Bone marrow (tissue), 2 donors: ENCODE measurements at regions not wholly inside any gene's neighbourhood (a gene's known extent, or its start where the extent isn't known, plus 50 kb on each side); places are given as distances from the start of the nearest gene placed in this dataset.

Source experiments
- DNase-seq, 2 donors: peaks; one replicate each; lab custom pipeline; 2025; lab: John Stamatoyannopoulos, UW

DNA sequence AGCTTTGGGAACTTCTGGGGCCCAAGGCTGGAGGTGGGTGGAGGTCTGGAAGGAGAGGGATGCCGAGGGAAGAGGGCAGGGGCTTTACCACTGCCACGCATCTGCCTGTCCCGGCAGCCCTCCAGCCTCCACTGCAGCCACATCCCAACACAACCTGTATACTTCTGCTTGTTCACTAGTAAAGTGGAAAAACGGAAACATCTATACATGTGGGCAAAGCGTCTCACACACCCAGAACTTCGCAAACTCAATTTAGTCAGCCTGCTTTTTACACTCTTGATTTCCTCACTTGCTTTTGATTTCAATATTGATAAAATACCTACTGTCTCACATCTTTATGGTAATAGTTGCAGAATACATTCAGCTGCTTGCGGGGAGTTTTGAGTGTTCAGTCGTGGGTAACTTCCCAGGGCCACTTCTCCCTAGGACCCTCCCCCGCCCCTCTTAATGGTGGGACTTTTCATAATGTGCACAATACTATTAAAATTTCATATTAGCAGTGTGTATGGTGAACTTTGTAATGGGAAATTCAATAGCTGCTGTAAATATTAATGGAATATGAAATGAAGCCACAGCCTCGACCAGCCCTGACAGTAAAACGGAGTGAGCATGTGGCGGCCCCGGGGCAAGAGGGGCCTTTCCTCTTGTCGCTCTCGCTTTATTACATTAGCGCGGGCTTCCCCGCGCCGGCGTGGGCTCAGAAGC is 85.2 kb downstream of the NR2F2 start:
- DNase-seq = no peak

DNA sequence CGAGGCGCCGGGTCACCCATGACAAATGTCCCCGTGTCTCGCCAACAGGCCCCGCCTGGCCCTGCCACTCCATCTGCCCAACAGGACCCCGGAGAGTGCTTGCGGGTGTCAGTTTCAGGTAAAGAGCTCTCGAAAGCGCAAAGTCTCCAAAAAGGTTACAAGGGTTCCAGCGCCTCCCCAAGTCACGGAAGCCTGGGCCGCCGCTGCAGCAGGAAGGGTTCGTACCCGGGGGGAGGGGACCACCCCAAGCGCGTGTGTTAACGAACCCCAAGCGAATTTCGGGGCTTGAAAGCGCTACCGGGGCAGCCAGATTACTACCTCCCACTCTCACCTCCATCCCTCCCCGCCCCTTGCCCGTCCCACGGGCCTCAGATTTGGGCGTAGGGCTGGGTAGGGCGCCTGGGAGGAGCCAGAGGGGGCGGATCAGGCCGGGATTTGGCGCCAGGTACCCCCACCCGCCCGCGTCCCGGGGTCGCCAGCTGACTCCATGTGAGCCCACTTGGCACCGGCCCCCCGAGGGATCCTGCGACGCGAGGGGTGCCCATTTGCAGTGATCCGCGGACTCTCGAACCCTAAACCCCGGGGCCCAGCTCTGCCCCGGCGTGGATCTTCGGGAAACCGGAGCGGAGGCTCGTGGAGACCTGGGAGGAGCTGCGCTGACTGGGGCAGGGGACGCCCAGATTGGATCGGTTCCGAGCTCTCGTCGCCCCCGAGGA is 85.9 kb downstream of the NR2F2 start:
- no peak for DNase-seq

DNA sequence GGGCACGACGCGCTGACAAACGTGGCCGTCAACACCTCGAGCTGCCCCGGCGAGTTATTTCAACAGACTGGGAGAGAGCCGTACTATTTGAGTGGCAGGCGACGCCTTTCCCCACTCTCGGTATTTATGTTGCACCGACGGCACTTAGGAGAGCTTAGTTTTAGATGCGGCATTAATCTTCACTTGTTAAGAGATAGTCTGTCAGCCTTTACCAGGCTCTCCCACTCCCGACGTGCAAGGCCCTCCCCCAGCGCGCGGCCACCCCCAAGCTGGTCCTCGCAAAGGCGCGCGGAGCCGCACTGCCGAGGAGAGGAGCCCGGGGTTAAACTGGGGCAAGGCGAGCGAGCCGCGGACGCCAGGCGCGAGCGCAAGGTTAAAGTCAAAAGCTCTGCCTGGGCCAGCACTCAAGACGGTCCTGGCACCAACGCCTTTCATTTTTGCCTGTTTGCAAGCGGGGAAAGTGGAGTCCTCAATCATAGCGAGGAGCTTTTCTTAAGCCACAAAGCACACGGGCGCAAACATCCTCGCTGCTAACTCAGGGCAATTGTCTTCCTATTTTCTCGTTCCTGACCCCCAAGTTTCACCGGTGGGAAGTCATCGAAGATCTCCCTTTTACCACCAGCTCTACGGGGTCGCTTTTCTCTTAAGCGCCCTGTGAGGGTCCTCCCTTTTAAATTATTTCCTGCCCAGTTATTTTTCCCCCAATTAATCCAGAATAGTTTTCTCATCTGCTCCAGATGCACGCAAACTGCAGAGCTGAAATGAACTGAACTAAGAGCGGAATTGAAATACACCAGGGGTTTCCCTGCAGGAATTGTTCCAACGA is 86.6 kb downstream of the NR2F2 start:
- no peak for DNase-seq

DNA sequence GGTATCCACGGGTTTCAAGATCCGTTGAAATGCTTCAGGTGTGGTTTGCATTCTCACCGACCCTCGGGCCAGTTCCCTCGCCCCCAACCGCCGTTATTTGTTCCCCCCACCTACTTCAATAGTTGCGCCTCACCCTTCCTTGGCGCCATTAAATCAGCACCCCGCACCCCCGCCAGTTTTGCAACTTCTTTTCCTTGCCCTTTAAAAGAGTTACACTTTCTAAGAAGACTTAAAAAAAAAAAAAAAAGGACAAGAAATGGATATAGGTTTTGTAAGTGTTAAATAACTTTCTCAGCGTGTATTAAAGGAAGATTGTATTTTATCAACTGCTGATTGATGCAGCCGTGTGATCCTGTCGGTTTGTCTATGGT is 87.2 kb downstream of the NR2F2 start:
- no peak for DNase-seq

DNA sequence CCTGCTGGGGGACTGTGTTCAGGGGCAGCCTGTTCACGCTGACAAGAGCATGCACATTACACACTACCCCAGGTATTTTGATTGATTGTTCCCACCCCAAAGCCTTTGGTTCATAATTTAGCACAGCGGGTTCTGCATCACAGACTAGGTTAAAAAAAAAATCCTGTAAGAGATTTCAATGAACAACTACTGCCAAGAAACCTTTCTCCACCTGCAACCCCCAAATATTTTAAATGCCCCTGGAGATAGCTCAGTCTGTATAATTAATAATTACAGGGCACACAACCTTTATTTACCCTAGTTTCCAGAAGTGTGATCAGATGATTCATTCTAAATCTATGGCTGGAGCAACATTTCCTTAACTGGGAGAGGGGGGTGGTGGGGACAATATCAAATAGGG is 87.6 kb downstream of the NR2F2 start:
- DNase-seq = no peak

DNA sequence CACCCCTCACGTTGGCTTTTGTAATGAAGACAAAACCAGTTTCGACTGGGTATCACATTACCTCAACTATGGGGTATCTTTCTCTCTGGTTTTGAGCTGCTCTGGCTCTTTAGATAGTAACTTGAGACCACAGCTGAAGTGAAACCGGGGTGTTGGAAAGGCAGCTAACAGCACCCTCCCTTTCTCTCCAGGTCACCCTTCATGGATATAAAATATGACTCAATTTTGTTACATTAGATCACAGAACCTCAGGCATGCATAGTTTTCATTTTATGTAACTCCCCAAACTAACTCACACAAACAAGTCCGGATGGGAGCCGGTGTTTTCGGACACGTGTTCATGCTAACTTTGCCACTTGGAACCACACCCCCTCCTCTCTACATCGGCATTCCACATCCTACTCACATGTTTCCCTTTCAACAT is 90.7 kb downstream of the NR2F2 start:
- DNase-seq = no peak

DNA sequence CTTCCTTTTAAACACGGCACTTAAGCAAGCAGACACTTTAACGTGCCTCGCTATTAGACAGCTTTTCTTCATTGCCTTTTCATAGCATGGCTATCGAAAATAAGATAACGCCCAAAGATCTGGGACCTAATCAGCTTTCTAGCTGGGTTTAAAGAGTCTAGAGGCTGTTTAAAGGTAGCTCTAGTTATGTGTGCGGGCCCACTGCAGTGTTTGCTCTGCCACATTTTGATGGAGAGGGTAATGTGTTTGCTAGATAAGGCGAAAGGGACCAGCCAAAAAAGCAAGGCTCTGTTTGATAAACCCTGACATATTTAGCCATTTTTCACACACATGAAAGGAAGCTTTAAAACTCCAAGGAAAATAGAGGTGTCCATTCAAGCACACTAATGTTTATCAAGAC is 91.6 kb downstream of the NR2F2 start:
- no peak for DNase-seq

DNA sequence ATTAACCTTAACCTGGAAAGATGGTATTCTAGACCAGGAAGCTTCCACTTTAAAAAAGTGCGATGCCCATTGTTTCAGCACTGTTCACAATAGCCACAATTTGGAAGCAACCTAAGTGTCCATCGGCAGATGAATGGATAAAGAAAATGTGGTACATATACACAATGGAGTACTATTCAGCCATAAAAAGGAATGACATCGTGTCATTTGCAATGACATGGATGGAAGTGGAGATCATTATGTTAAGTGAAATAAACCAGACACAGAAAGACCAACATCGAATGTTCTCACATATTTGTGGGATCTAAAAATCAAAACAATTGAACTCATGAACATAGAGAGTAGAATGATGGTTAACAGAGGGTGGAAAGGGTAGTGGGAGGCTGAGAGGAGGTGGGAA is 94.2 kb downstream of the NR2F2 start:
- DNase-seq = no peak

DNA sequence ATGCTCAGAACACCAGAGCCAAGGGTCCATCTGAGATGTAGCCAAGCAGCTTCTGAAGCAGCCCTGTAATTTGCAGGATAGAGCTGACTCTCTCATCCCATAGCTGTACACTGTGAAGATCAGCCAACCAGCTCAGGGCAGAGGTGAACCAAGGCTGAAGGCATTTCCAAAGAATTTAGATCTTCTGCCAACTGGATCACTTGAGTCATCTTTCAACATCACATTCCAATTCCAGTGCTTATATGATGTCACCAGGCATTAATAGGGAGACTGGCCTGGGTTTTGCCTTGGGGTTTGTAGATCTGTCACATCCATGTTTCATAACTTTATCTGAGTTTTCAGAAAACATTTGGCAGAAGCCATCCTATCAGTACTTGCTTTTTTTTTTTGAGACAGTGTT is 98.2 kb downstream of the NR2F2 start:
- DNase-seq = no peak

DNA sequence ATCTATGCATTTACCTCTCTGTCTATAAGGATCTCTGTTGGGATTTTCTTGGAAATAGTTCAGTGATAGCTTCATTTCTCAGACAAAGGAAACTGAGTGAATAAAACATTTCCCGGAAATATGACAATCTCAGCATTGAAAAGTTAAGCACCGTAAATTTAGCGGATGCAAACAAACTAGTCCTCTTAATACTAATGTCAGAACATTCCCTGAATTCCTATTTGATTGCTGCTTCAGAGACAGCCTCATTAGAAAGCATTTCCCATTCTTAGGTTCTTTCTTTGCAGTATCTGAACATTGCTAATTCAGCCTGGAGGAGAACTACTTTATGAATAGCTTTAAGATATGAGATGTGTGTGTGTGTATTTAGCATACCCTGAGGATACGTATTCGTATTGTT is 101.3 kb downstream of the NR2F2 start:
- no peak for DNase-seq

DNA sequence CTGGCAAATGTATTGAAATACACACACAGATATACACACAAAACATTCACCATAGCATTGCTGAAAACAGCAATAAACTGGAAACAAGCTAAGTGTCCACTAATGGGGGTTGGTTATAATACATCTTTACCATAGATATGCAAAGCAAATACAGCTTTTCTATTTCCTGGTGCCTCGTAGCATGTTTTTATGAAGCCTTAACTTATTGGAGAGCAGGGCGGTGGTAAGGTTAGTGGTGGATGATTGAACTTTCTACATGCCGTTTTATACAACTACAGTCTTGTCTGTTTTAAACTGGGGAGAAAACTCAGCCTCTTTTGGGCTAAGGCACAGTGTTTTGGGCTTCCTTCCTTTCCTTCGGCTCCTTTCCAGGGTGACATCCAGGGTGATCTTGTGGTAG is 104.5 kb downstream of the NR2F2 start:
- DNase-seq = no peak

DNA sequence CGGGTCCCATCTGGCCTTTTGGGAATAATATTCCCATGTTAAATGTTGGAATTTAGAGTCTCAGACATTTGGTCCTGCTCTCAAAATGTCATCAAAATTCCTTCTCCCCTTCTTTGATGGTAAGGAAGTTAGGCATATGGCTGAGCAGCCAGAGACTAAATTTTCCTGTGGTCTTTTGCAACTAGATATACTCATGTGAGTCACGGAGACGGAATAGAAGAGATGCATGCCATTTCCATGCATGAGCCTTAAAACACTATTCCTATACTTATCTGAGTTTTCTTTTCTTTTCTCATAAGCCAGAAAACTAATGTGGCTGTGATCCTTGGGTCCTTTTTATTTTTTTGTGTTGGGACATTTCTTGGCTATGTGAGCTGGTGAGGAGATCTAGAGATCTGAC is 105.3 kb downstream of the NR2F2 start:
- no peak for DNase-seq

DNA sequence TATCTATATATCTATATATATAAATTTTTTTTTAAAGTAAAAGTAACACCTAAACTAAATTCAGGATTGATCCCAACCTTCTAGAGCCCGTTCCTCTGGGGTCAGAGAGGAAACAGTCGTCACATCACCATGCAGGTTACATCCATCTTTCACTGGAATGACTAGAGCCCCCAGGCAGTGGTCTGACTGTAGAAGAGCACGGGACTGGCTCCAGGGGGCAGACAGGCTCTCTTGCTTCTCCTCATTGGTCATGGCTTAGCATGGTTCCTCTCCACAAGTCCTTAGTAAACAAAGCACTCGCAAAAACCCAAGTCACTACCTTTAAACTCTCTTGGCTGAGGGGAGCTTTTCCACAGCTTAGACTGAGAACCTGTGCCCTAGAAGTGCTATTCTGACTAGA is 110.5 kb downstream of the NR2F2 start:
- DNase-seq = no peak

DNA sequence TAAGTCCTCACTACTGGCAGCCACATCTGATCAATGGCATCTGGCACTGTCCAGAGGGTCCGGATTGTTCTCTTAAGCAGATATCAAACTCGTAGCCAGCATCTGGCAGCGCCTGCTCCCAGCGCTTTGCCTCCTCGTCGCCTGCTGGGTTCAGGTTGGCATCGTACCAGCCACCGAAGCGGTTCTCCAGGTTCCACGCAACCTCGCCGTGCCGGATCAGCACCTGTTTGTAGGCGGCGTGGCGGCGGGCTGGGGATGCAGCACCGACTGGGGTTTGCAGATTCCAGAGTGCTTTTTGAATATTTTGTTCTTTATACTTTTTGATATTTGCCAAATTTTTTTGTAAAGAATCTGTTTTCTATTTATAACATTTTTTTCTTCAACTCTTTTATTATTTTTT is 111.6 kb downstream of the NR2F2 start:
- DNase-seq = no peak

DNA sequence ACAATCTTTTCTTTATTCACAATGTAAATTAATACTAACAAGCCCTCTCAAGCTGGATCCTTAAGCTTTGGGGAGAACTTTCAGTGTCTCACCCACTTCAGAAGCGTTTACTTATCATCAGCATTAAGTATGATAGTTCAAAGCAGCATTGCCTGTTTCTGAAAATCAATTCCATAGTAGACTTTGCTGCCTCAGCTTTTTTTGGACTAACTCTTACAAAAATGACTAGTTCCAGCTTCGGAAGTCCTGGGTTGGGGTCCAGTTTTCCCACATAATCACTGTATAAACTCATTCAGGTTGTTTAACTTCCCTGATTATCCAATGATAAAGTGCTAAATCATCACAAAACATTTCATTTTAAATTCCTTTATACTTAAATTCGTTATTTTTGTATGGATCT is 114.4 kb downstream of the NR2F2 start:
- no peak for DNase-seq

DNA sequence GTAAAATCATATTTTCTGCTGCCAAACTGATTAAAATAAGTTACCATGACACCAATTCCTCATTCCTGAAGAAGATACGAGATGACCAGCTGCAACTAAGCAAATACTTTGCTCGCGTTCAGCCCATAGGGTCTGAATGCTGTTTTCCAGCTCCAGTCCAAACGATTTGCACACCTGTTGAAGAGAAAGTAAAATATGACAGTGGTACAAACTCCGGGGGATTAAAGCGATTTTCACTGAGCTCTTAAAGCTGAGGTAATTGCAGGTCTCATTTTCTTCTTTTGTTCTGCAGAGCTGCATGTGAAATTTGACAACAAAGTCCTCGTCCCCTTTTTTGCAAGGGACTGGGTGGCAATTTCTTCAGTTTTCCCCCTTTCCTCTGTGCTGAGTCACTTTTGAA is 118.4 kb downstream of the NR2F2 start:
- DNase-seq = no peak

DNA sequence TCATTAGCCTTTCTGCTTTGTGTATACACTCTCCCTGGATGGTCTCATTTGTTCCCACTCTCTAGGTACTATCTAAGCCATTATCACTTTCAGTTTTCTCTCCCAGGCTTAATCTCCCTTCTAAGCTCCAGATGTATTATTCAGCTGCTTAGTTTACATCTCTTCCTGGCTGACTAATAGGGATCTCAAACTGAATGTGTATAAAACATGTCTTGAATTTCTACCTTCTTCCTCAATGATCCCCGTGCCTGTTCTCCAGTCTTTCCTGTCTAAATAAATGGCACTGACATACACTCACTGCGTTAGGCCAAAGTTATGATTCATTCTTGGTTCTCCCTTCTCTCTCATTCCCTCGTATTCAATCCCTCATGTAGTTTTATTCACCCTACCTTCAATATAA is 127.3 kb downstream of the NR2F2 start:
- DNase-seq = no peak

DNA sequence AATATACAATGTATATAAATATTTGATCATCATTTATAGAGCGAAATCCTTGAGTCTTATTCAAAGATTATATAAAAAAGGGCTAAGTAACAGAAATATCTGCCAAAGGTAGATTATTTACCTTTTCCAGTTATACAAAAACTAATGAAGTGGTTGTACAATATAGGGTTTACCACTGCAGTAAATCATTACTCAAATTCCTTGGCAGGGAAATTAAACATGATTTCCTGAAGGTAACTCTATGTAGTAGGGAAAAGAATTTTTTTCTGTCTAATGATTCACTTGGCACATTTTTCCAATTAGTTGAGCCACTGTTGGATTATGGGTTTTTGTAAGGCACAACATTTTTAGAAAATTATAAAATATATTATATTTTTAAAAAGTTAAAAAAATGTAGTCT is 129.6 kb downstream of the NR2F2 start:
- DNase-seq = no peak

DNA sequence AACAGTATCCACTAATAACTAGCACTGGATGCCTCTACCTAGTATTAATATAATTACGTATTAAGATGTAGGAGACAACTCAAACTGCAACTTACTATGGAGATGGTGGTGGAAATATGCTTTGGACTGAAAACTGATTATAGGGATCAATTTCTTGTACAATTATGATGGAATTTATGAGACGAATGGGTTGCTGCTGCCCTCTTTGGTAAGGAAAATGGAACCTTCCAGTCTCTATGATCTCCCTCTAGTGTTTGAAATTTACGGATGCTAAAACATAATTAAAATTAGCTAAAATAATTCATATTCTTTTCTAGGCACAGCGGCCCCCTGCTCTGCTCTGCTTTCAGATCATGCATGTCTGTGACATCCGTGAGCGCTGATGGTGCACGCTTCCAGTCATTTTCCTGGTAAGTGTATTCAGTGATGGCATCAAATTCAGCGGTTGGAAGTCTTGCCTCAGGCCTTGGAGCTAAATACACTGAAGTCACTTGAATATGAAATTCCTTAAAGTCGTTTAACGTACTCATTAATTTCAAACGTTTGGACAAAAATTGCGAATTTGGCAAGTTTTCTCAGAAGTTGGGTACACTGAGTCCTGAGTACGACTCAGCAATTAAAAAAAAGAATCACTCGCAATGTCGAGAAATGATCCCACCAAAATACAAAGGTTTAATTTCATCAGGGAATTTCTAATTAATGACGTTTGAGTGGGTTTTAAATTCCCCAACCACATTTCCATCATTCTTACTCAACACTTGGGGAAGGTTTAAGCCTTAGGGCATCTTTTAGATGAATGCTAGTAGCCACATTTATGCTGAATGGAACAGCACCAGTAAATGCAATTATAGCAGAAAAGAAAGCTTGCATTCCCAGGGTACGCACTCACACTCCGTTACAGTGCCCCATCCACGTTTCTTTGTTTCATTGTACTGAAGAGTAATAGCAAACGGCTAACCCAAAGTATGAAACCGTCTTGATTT is 132.6 kb downstream of the NR2F2 start:
- DNase-seq = no peak

DNA sequence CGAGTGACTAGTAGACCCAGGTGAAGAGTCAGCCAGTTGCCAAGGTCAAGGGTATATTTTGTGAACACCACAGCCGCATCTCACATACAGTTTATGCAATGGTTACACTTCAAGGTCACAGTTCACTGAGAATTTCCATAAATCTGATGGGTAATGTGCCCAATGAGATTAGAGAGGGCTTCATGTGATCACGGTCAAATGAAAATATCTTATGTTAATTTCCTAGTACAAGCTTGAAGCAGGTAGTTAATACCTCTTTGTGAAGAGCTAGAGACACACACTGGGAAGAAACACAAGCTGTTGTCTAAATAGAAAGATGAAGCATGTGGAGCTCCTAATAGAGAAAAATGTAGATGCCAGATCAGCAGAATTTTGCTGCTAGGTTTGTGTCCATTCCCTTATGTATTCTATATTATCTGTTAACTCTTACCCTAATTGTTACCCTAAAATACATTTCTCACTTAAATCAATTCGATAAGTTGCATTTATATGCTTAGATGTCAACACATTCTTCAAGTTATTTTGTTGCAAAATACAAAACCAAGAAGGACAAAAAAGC is 136.0 kb downstream of the NR2F2 start:
- no peak for DNase-seq

DNA sequence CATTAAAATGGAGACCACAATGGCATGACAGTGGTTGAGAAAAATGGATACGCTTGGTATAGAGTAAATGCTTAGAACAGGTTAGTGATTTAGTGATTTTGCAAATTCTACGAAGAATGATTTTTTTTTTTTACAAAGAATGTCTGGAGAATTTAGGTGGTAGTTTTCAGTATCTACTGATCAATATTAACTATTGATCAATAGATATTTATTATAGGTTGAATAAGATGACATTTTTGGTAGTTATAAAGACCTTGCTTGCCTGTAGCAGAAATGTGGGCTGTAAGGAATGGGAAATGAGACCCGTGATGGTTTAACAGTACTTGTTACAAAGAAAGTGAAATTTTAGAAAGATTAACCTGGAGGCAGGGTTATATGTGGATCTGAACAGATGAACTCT is 137.5 kb downstream of the NR2F2 start:
- DNase-seq = no peak
